Liver (tissue), 7 donors: ENCODE measurements at regions not wholly inside any gene's neighbourhood (a gene's known extent, or its start where the extent isn't known, plus 50 kb on each side); places are given as distances from the start of the nearest gene placed in this dataset.

Source experiments
- DNase-seq: peaks from one replicate; pipeline ENCODE4 v3.0.0-alpha.2; 2017; ENCODE audit warnings: low spot score
- H3K27ac ChIP-seq, 2 donors: one replicate each; pipeline ENCODE4 v1.7.0; 2013; ENCODE audit warnings: inconsistent platforms in 2 of 2, low read length in 2 of 2, control low read depth in 1 of 2, low read depth in 1 of 2, mild to moderate bottlenecking in 1 of 2
- H3K27me3 ChIP-seq, 4 donors: one replicate each; pipeline versions ENCODE4 v1.6.1 to v1.7.0; 2013; ENCODE audit warnings: low read length in 3 of 4, inconsistent platforms in 1 of 4, mild to moderate bottlenecking in 1 of 4, moderate library complexity in 1 of 4; ENCODE audit not compliant: control insufficient read depth in 4 of 4, insufficient read depth in 4 of 4
- H3K36me3 ChIP-seq, 4 donors: one replicate each; pipeline versions ENCODE4 v1.6.1 to v1.7.0; 2013; ENCODE audit warnings: low read length in 3 of 4, mild to moderate bottlenecking in 3 of 4, low read depth in 1 of 4, moderate library complexity in 1 of 4; ENCODE audit not compliant: control insufficient read depth in 4 of 4, insufficient read depth in 3 of 4
- H3K4me1 ChIP-seq, 4 donors: one replicate each; pipeline versions ENCODE4 v1.6.1 to v1.7.0; 2013; ENCODE audit warnings: low read length in 3 of 4, mild to moderate bottlenecking in 3 of 4, moderate library complexity in 1 of 4; ENCODE audit not compliant: control insufficient read depth in 4 of 4, insufficient read depth in 4 of 4
- H3K4me3 ChIP-seq, 3 donors: one replicate each; pipeline versions ENCODE4 v1.6.1 to v1.7.0; 2013; ENCODE audit warnings: low read length in 3 of 3, control low read depth in 1 of 3, low read depth in 1 of 3, mild to moderate bottlenecking in 1 of 3
- H3K9ac ChIP-seq, 2 donors: one replicate each; pipeline ENCODE4 v1.7.0; 2013; ENCODE audit warnings: low read length in 2 of 2, mild to moderate bottlenecking in 2 of 2, moderate library complexity in 2 of 2, control low read depth in 1 of 2, low read depth in 1 of 2
- H3K9me3 ChIP-seq, 4 donors: one replicate each; pipeline versions ENCODE4 v1.6.1 to v1.7.0; 2013; ENCODE audit warnings: low read length in 3 of 4; ENCODE audit not compliant: control insufficient read depth in 4 of 4
- EGR1 ChIP-seq, 2 donors: IDR thresholded peaks; 2 replicates each; pipeline ENCODE4 v1.6.1; 2016 to 2018; ENCODE audit warnings: antibody characterized with exemption in 2 of 2, low read depth in 2 of 2
- FOXA1 ChIP-seq: IDR thresholded peaks from 2 replicates; pipeline ENCODE4 v1.6.1; 2016; ENCODE audit warnings: antibody characterized with exemption
- GABPA ChIP-seq, 2 donors: IDR thresholded peaks in 1 of 2; conservative IDR thresholded peaks in 1 of 2; 2 replicates each; pipeline ENCODE4 v1.6.1; 2016; ENCODE audit warnings: antibody characterized with exemption in 2 of 2, mild to moderate bottlenecking in 1 of 2, moderate library complexity in 1 of 2
- HNF4G ChIP-seq: IDR thresholded peaks from 2 replicates; pipeline ENCODE4 v1.6.1; 2016; ENCODE audit warnings: antibody characterized with exemption
- REST ChIP-seq: IDR thresholded peaks from 2 replicates; pipeline ENCODE4 v1.6.1; 2016; ENCODE audit warnings: antibody characterized with exemption, mild to moderate bottlenecking
- WGBS: extraction: QIAGEN DNeasy Blood & Tissue Kit; methylation state at CpG from one replicate; pipeline ENCODE4 v1.1.7; 2013; 5-methylcytosine and 5-hydroxymethylcytosine counted together
- TF ChIP-seq, protein P1 (sequence below): IDR thresholded peaks from 2 replicates; pipeline ENCODE4 v1.6.1; 2016; ENCODE audit warnings: antibody characterized with exemption
- TF ChIP-seq, protein P2 (sequence below): IDR thresholded peaks from 2 replicates; pipeline ENCODE4 v1.6.1; 2016; ENCODE audit warnings: antibody characterized with exemption
- donor health status: healthy.
- donor health status: healthy.
- donor health status: healthy.
- donor health status: healthy.

GRCh38 chr19:28422791-28423650 lies 789.9 kb downstream of the UQCRFS1 start:
- no peak for DNase-seq
- Histone ChIP-seq H3K27ac (no peak overlapping the region), H3K9ac (no peak overlapping the region), H3K4me3 (no peak overlapping the region), H3K36me3 (no peaks in the 10 kb centered on the region), H3K4me1 (no peaks in the 10 kb centered on the region), H3K27me3 (peaks cover 0 to 4% (median 0%) of the 10 kb centered on the region in 4 donors), H3K9me3 (no peaks in the 10 kb centered on the region)
- 63% methylated on average over 6 of the region's 6 CpGs for WGBS
- TF ChIP-seq EGR1 (IDR thresholded peaks at IDR 0.05; ENCODE audit: low read depth in 2 of 2), result no peak

- Histone ChIP-seq H3K4me3 (no peak overlapping the region), H3K4me1 (no peaks in the 10 kb centered on the region), H3K9ac (no peak overlapping the region), H3K27me3 (peaks cover 0 to 1% (median 0%) of the 10 kb centered on the region in 4 donors), H3K9me3 (no peaks in the 10 kb centered on the region), H3K36me3 (no peaks in the 10 kb centered on the region), H3K27ac (no peak overlapping the region)
- DNase-seq, result no peak
- TF ChIP-seq, protein P1, sequence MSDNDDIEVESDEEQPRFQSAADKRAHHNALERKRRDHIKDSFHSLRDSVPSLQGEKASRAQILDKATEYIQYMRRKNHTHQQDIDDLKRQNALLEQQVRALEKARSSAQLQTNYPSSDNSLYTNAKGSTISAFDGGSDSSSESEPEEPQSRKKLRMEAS, result no peak
- no peak for TF ChIP-seq FOXA1
- TF ChIP-seq, protein P2, sequence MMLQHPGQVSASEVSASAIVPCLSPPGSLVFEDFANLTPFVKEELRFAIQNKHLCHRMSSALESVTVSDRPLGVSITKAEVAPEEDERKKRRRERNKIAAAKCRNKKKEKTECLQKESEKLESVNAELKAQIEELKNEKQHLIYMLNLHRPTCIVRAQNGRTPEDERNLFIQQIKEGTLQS, result no peak
- 73% methylated on average over 7 of the region's 7 CpGs for WGBS
Measured at GRCh38 chr19:28422046-28422445, 790.9 kb downstream of the UQCRFS1 start.

DNA sequence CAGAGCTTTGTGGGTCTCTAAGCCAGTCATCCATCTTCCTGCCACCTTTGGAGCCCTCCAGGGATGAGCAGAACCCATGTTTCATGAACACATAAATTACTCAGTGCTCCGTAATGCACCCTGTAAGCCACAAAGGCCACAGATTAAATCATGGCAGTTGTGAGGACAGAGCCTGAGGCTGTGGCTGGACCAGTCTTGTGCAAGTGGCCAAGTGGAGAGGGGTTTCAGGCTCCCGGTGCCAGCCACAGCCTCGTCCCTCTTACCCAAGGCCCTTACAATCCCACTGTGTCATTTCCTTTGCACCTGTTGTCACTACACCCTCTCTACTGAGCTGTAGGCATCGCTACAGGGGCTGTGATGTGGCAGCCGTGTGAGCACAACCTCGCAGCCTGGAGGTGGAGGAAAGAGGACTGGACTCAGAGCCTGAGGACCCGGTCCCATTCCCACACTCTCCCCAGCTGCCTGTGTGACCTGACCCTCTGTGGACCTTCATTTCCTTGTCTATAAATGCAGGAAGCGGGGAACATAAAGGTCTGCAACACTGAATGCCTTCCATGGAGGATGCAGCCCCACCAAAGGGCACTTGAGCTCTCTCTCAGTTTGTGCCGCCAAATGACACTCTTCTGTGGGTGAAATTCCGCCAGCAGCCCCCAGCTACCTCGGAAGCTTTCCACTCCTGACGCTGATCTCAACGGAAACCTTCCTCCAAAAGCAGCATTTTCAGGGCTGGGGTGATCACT lies 792.0 kb downstream of the UQCRFS1 start:
- Histone ChIP-seq H3K27me3 (peaks cover 0 to 3% (median 0%) of the 10 kb centered on the region in 4 donors), H3K27ac (no peak overlapping the region), H3K4me1 (no peaks in the 10 kb centered on the region), H3K4me3 (no peak overlapping the region), H3K36me3 (no peaks in the 10 kb centered on the region), H3K9ac (no peak overlapping the region), H3K9me3 (no peaks in the 10 kb centered on the region)
- no peak for TF ChIP-seq HNF4G
- TF ChIP-seq, protein P1, result no peak
- TF ChIP-seq REST, result no peak
- TF ChIP-seq, protein P2, result no peak
- TF ChIP-seq EGR1 (IDR thresholded peaks at IDR 0.05; ENCODE audit: low read depth in 2 of 2), result no peak
- no peak for TF ChIP-seq GABPA (IDR thresholded peaks at IDR 0.05 in 1 of 2, conservative IDR thresholded peaks at IDR 0.05 in 1 of 2)
- TF ChIP-seq FOXA1, result no peak
- WGBS, result 80% methylated on average over 13 of the region's 13 CpGs
- DNase-seq, result no peak
